Loucy (cell line): ENCODE measurements at regions not wholly inside any gene's neighbourhood (a gene's known extent, or its start where the extent isn't known, plus 50 kb on each side); places are given as distances from the start of the nearest gene placed in this dataset.

Source experiments
- CTCF ChIP-seq: fragments of 200-600 bp; sonication (generic); conservative IDR thresholded peaks from 2 replicates; pipeline ENCODE4 v1.5.1; 2014; ENCODE audit warnings: mild to moderate bottlenecking, antibody characterized with exemption, low read length
- EZH2phosphoT487 ChIP-seq: fragments of 200-600 bp; IDR thresholded peaks from 2 replicates; pipeline ENCODE4 v1.6.1; 2018; ENCODE audit warnings: antibody characterized with exemption, mild to moderate bottlenecking, moderate library complexity, borderline replicate concordance

GRCh38 chr9:87443006-87443405 is 54.7 kb upstream of the DAPK1 start:
- TF ChIP-seq CTCF = no peak
- TF ChIP-seq EZH2phosphoT487 = no peak
